ENCODE measurements at regions not wholly inside any gene's neighbourhood (a gene's known extent, or its start where the extent isn't known, plus 50 kb on each side); places are given as distances from the start of the nearest gene placed in this dataset.

GRCh38 chr18:30814446-30814845, 228.1 kb downstream of the DSC3 start:
- Histone ChIP-seq H3K4me1 (ENCODE audit: insufficient read depth, low read length, poor library complexity, severe bottlenecking) (no peaks in the 10 kb centered on the region), H3K9me3 (ENCODE audit: low read depth, low read length, poor library complexity, severe bottlenecking) (peaks cover 15% of the 10 kb centered on the region), H3K27me3 (replicated peaks; ENCODE audit: insufficient read depth, low read depth, low read length, poor library complexity) (no peaks in the 10 kb centered on the region), H3K36me3 (ENCODE audit: insufficient read depth, low read length, poor library complexity, severe bottlenecking) (no peaks in the 10 kb centered on the region), H3K4me3 (ENCODE audit: low read depth, low read length, poor library complexity, severe bottlenecking) (no peak overlapping the region), H3K27ac (ENCODE audit: low read depth, low read length, poor library complexity, severe bottlenecking) (no peak overlapping the region)
- CTCF ChIA-PET = no interaction called here
- no peak for DNase-seq (ENCODE audit: low spot score)
- intact Hi-C loops (cut with micrococcal nuclease; ENCODE audit: unreplicated experiment) = no loop called here
- no TSS peak for BruUV-seq (replicated peaks)
- no peak for TF ChIP-seq EZH2 (IDR thresholded peaks at IDR 0.05; ENCODE audit: borderline replicate concordance, low read depth, low read length, poor library complexity, severe bottlenecking)
- TF ChIP-seq, protein P1, sequence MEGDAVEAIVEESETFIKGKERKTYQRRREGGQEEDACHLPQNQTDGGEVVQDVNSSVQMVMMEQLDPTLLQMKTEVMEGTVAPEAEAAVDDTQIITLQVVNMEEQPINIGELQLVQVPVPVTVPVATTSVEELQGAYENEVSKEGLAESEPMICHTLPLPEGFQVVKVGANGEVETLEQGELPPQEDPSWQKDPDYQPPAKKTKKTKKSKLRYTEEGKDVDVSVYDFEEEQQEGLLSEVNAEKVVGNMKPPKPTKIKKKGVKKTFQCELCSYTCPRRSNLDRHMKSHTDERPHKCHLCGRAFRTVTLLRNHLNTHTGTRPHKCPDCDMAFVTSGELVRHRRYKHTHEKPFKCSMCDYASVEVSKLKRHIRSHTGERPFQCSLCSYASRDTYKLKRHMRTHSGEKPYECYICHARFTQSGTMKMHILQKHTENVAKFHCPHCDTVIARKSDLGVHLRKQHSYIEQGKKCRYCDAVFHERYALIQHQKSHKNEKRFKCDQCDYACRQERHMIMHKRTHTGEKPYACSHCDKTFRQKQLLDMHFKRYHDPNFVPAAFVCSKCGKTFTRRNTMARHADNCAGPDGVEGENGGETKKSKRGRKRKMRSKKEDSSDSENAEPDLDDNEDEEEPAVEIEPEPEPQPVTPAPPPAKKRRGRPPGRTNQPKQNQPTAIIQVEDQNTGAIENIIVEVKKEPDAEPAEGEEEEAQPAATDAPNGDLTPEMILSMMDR (conservative IDR thresholded peaks at IDR 0.05; ENCODE audit: low read depth, low read length) = no peak
- POLR2A ChIA-PET (ENCODE audit: low non-redundant PET) = no interaction called here

DNA sequence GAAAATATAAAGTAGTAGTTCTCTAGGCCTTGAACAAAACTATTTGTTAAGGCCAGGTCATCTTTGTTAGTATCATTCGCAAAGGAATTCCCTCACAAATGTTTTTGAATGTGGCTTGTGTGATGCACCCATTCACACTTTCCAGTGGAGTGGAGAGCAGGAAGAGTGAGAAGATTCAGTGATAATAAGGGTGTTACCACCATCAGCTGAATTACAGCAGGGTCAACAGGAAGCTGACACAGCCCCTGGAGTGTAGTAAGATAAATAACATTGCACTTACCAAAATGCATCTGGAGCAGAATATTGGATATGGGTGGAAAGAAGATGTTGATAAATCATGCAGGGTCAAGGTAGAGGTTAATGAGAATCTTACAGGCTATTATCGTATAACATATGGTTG, 231.0 kb downstream of the DSC3 start:
- Histone ChIP-seq H3K27me3 (replicated peaks; ENCODE audit: insufficient read depth, low read depth, low read length, poor library complexity) (no peaks in the 10 kb centered on the region), H3K9me3 (ENCODE audit: low read depth, low read length, poor library complexity, severe bottlenecking) (peaks cover 12% of the 10 kb centered on the region), H3K4me3 (ENCODE audit: low read depth, low read length, poor library complexity, severe bottlenecking) (no peak overlapping the region), H3K4me1 (ENCODE audit: insufficient read depth, low read length, poor library complexity, severe bottlenecking) (no peaks in the 10 kb centered on the region), H3K36me3 (ENCODE audit: insufficient read depth, low read length, poor library complexity, severe bottlenecking) (no peaks in the 10 kb centered on the region), H3K27ac (ENCODE audit: low read depth, low read length, poor library complexity, severe bottlenecking) (no peak overlapping the region)
- BruUV-seq (replicated peaks) = no TSS peak
- POLR2A ChIA-PET (ENCODE audit: low non-redundant PET) = no interaction called here
- CTCF ChIA-PET = no interaction called here
- no peak for DNase-seq (ENCODE audit: low spot score)
- intact Hi-C loops (cut with micrococcal nuclease; ENCODE audit: unreplicated experiment) = no loop called here
- TF ChIP-seq, protein P1 (conservative IDR thresholded peaks at IDR 0.05; ENCODE audit: low read depth, low read length) = no peak
- no peak for TF ChIP-seq EZH2 (IDR thresholded peaks at IDR 0.05; ENCODE audit: borderline replicate concordance, low read depth, low read length, poor library complexity, severe bottlenecking)

DNA sequence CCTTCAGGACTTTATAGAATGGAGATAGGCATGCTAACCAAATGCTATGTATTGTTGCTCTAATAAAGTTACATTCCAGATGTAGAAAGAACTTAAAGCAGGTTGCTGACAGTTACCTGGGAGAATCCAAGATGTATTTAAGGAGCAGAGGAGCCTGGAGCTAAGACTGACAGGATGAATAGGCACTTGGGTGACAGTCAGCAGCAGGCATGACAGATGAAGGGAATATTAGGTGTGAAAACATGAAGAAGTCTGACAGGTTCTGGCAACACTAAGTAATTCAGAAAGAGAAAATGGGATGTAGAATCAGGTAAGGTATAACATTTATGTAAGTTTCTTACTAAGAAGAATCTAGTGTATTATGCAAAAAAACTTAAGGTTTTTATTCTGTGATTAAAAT, 232.0 kb downstream of the DSC3 start:
- CTCF ChIA-PET = no interaction called here
- POLR2A ChIA-PET (ENCODE audit: low non-redundant PET) = no interaction called here
- TF ChIP-seq, protein P1 (conservative IDR thresholded peaks at IDR 0.05; ENCODE audit: low read depth, low read length) = no peak
- no peak for TF ChIP-seq EZH2 (IDR thresholded peaks at IDR 0.05; ENCODE audit: borderline replicate concordance, low read depth, low read length, poor library complexity, severe bottlenecking)
- Histone ChIP-seq H3K36me3 (ENCODE audit: insufficient read depth, low read length, poor library complexity, severe bottlenecking) (no peaks in the 10 kb centered on the region), H3K27me3 (replicated peaks; ENCODE audit: insufficient read depth, low read depth, low read length, poor library complexity) (no peaks in the 10 kb centered on the region), H3K9me3 (ENCODE audit: low read depth, low read length, poor library complexity, severe bottlenecking) (peaks cover 8% of the 10 kb centered on the region), H3K4me3 (ENCODE audit: low read depth, low read length, poor library complexity, severe bottlenecking) (no peak overlapping the region), H3K27ac (ENCODE audit: low read depth, low read length, poor library complexity, severe bottlenecking) (no peak overlapping the region), H3K4me1 (ENCODE audit: insufficient read depth, low read length, poor library complexity, severe bottlenecking) (no peaks in the 10 kb centered on the region)
- no peak for DNase-seq (ENCODE audit: low spot score)
- BruUV-seq (replicated peaks) = no TSS peak
- intact Hi-C loops (cut with micrococcal nuclease; ENCODE audit: unreplicated experiment) = no loop called here

Measured in A673 (cell line).